ENCODE measurements at regions not wholly inside any gene's neighbourhood (a gene's known extent, or its start where the extent isn't known, plus 50 kb on each side); places are given as distances from the start of the nearest gene placed in this dataset.
A peak's percentile ranks its signal among the peaks of the same experiment; 100 is the strongest.
"Not testable (repeated sequence)": the region's sequence is repeated elsewhere in the genome, so short reads cannot be mapped to it uniquely, and the experiment has no call there.

DNA sequence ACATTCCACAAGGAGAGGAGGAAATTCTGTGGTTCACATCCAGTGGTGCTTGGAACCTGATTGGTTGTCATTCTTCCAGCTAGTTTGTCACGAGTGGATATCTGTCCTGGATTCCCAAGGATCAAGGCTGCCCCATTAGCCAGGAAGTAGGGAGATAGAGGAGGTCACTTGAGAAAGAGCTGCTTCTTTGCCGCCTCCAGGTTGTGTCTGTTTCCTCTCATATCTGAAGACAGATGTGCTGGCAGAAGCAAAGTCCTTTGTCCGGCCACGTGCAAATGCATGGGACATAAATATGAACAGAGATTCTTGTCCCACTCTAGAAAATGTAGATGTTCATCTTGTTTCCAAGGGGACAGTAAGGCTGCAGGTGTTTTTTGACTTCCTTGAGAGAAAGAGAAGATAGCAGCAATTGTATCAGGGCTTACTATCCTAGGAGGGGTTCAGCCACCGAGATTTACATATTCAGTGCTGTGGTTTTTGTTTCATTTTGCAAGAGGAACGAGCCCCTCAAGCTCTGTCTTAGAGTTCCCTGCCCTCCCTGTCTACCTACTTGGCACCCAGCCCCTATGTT is 174.4 kb downstream of the RPIA start:
- DNase-seq: no peak

- no peak for DNase-seq
These were observed 175.3 kb downstream of the RPIA start for GRCh38 chr2:88866756-88867155.

- no peak for DNase-seq
These were observed 177.4 kb downstream of the RPIA start for GRCh38 chr2:88868861-88869260.

DNA sequence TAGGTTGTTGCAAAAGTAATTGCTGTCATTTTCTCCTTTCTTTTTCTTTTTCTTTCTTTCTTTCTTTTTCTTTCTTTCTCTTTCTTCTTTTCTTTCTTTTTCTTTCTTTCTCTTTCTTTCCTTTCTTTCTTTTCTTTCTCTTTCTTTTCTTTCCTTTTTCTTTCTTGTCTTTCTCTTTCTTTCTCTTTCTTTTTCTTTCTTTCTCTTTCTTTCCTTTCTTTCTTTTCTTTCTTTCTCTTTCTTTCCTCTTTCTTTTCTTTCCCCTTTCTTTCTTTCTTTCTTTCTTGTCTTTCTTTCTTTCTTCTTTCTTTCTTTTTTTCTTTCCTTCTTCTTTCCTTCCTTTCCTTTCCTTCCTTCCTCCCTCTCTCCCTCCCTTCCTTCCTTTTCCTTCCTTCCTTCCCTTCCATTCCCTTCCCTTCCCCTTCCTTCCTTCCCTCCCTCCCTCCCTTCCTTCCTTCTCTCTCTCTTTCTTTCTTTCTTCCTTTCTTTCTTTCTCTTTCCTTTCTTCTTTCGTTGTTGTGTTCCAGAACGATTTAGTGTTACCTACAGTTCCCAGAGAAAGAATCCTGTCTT is 178.9 kb downstream of the RPIA start:
- no peak for DNase-seq

GRCh38 chr2:88871336-88871735 is 179.9 kb downstream of the RPIA start:
- DNase-seq: no peak

- no peak for DNase-seq
These were observed 182.1 kb downstream of the RPIA start for GRCh38 chr2:88873620-88874019.

- DNase-seq: peak; percentile 33 to 36
These were observed 182.7 kb downstream of the RPIA start for GRCh38 chr2:88874063-88874657.

- DNase-seq: no peak
These were observed 184.3 kb downstream of the RPIA start for GRCh38 chr2:88875736-88876135.

- DNase-seq: peak; percentile 28 to 33
These were observed 189.0 kb downstream of the RPIA start for GRCh38 chr2:88880441-88880953.

GRCh38 chr2:88885275-88885674 is 193.8 kb downstream of the RPIA start:
- DNase-seq: no peak

DNA sequence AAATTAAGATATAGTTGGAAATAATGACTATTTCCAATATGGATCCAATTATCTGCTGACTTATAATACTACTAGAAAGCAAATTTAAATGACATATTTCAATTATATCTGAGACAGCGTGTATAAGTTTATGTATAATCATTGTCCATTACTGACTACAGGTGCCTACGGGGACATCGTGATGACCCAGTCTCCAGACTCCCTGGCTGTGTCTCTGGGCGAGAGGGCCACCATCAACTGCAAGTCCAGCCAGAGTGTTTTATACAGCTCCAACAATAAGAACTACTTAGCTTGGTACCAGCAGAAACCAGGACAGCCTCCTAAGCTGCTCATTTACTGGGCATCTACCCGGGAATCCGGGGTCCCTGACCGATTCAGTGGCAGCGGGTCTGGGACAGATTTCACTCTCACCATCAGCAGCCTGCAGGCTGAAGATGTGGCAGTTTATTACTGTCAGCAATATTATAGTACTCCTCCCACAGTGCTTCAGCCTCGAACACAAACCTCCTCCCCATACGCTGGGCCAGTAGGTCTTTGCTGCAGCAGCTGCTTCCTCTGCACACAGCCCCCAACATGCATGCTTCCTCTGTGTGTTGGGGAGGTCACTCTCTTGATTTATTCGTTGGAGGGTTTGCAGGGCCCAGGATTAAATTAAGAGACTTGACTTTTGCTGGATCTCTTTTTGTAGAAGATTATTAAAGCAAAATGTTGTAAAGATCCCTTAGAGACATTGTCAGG is 194.4 kb downstream of the RPIA start:
- DNase-seq: no peak

GRCh38 chr2:88887466-88887865 is 196.0 kb downstream of the RPIA start:
- not testable (repeated sequence) for DNase-seq

GRCh38 chr2:88892207-88892606 is 200.7 kb downstream of the RPIA start:
- DNase-seq: no peak

DNA sequence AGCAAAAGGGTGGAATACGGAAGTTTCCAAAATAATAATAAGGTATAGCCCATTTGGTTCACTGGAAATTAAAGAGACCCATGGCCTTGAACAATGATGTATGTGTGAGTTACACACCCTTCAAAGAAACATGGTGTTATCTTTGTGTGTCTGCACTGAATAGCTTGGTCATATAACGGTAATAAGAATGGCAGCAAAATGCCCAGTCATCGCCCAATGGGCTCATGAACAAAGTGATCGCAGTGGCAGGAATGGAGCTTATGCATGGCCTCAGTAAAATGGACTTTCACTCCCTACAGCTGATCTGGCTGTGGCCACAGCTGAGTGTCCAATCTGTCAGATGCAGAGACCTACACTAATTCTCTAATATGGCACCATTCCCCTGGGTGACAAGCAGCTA is 201.3 kb downstream of the RPIA start:
- no peak for DNase-seq

GRCh38 chr2:88896971-88897370 is 205.5 kb downstream of the RPIA start:
- no peak for DNase-seq

- DNase-seq: no peak
These were observed 206.2 kb downstream of the RPIA start for GRCh38 chr2:88897715-88898114.

- no peak for DNase-seq
These were observed 212.4 kb downstream of the RPIA start for GRCh38 chr2:88903749-88904353.

DNA sequence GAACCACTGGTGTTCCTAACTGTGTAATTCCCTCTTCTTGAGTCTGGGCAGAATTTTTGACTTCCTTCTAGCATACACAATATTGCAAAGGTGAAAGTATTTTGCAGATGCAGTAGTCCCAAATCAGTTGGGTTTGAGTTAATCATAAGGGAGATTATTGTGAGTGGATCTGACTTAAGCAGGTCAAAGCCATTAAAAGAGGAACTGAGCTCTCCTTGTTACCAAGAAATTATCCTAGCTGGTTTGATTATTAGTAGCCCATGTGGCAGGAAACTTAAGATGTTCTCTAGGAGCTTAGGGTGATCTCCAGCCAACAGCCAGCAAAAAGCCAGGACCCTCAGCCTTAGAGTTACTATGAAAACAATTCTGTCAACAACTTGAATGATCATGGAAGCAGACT is 221.8 kb downstream of the RPIA start:
- no peak for DNase-seq

GRCh38 chr2:88919087-88919738 is 227.7 kb downstream of the RPIA start:
- DNase-seq: no peak

- DNase-seq: not testable (repeated sequence)
These were observed 228.9 kb downstream of the RPIA start for GRCh38 chr2:88920399-88920798.

- no peak for DNase-seq
These were observed 233.1 kb downstream of the RPIA start for GRCh38 chr2:88924533-88924932.

- DNase-seq: no peak
These were observed 234.4 kb downstream of the RPIA start for GRCh38 chr2:88925770-88926462.
